ENCODE measurements at regions not wholly inside any gene's neighbourhood (a gene's known extent, or its start where the extent isn't known, plus 50 kb on each side); places are given as distances from the start of the nearest gene placed in this dataset.

- Histone ChIP-seq H3K9me3 (ENCODE audit: control insufficient read depth in 2 of 3, insufficient read depth in 1 of 3, low read length in 3 of 3) (no peaks in the 10 kb centered on the region), H3K27ac (ENCODE audit: low read depth in 2 of 2, low read length in 2 of 2) (no peak overlapping the region), H3K4me1 (ENCODE audit: control insufficient read depth in 2 of 3, insufficient read depth in 2 of 3, low read depth in 1 of 3, low read length in 3 of 3) (no peaks in the 10 kb centered on the region), H3K27me3 (ENCODE audit: control insufficient read depth, insufficient read depth, low read length) (no peaks in the 10 kb centered on the region), H3K9ac (ENCODE audit: low read length in 3 of 3) (no peak overlapping the region), H3K36me3 (ENCODE audit: control insufficient read depth in 2 of 3, insufficient read depth in 3 of 3, low read length in 3 of 3) (no peaks in the 10 kb centered on the region), H3K4me3 (ENCODE audit: low read length in 3 of 3) (no peak overlapping the region)
- intact Hi-C loops (cut with DNase I), result no loop called here
- no peak for FAIRE-seq
- TF ChIP-seq CTCF (IDR thresholded peaks at IDR 0.05; ENCODE audit: borderline replicate concordance, extremely low read depth, insufficient read depth), result no peak
- DNase-seq, result no peak
Measured at GRCh38 chr3:99330281-99330680, 308.1 kb upstream of the COL8A1 start.

- Histone ChIP-seq H3K9ac (ENCODE audit: low read length in 3 of 3) (no peak overlapping the region), H3K4me1 (ENCODE audit: control insufficient read depth in 2 of 3, insufficient read depth in 2 of 3, low read depth in 1 of 3, low read length in 3 of 3) (no peaks in the 10 kb centered on the region), H3K9me3 (ENCODE audit: control insufficient read depth in 2 of 3, insufficient read depth in 1 of 3, low read length in 3 of 3) (no peaks in the 10 kb centered on the region), H3K4me3 (ENCODE audit: low read length in 3 of 3) (no peak overlapping the region), H3K27ac (ENCODE audit: low read depth in 2 of 2, low read length in 2 of 2) (no peak overlapping the region), H3K27me3 (ENCODE audit: control insufficient read depth, insufficient read depth, low read length) (no peaks in the 10 kb centered on the region), H3K36me3 (ENCODE audit: control insufficient read depth in 2 of 3, insufficient read depth in 3 of 3, low read length in 3 of 3) (no peaks in the 10 kb centered on the region)
- no peak for TF ChIP-seq CTCF (IDR thresholded peaks at IDR 0.05; ENCODE audit: borderline replicate concordance, extremely low read depth, insufficient read depth)
- peak in 3 of 5 donors; percentile 26 to 56 (median 51) for DNase-seq
- intact Hi-C loops (cut with DNase I), result no loop called here
- FAIRE-seq, result no peak
Measured at GRCh38 chr3:99325402-99325801, 313.0 kb upstream of the COL8A1 start.

GRCh38 chr3:99324636-99325203, 313.7 kb upstream of the COL8A1 start:
- intact Hi-C loops (cut with DNase I), result no loop called here
- H3K9ac ChIP-seq (ENCODE audit: low read length in 3 of 3), result no peak overlapping the region
- no peaks in the 10 kb centered on the region for H3K4me1 ChIP-seq (ENCODE audit: control insufficient read depth in 2 of 3, insufficient read depth in 2 of 3, low read depth in 1 of 3, low read length in 3 of 3)
- FAIRE-seq (no peak), DNase-seq (peak in 2 of 5 donors; percentile 14 to 41)
- no peaks in the 10 kb centered on the region for H3K36me3 ChIP-seq (ENCODE audit: control insufficient read depth in 2 of 3, insufficient read depth in 3 of 3, low read length in 3 of 3)
- H3K27ac ChIP-seq (ENCODE audit: low read depth in 2 of 2, low read length in 2 of 2), result no peak overlapping the region
- TF ChIP-seq CTCF (IDR thresholded peaks at IDR 0.05; ENCODE audit: borderline replicate concordance, extremely low read depth, insufficient read depth), result no peak
- no peaks in the 10 kb centered on the region for H3K9me3 ChIP-seq (ENCODE audit: control insufficient read depth in 2 of 3, insufficient read depth in 1 of 3, low read length in 3 of 3)
- no peak overlapping the region for H3K4me3 ChIP-seq (ENCODE audit: low read length in 3 of 3)
- no peaks in the 10 kb centered on the region for H3K27me3 ChIP-seq (ENCODE audit: control insufficient read depth, insufficient read depth, low read length)

- FAIRE-seq (no peak), DNase-seq (no peak)
- Histone ChIP-seq H3K27ac (ENCODE audit: low read depth in 2 of 2, low read length in 2 of 2) (no peak overlapping the region), H3K27me3 (ENCODE audit: control insufficient read depth, insufficient read depth, low read length) (no peaks in the 10 kb centered on the region), H3K36me3 (ENCODE audit: control insufficient read depth in 2 of 3, insufficient read depth in 3 of 3, low read length in 3 of 3) (no peaks in the 10 kb centered on the region), H3K4me1 (ENCODE audit: control insufficient read depth in 2 of 3, insufficient read depth in 2 of 3, low read depth in 1 of 3, low read length in 3 of 3) (no peaks in the 10 kb centered on the region), H3K4me3 (ENCODE audit: low read length in 3 of 3) (no peak overlapping the region), H3K9me3 (ENCODE audit: control insufficient read depth in 2 of 3, insufficient read depth in 1 of 3, low read length in 3 of 3) (no peaks in the 10 kb centered on the region), H3K9ac (ENCODE audit: low read length in 3 of 3) (no peak overlapping the region)
- TF ChIP-seq CTCF (IDR thresholded peaks at IDR 0.05; ENCODE audit: borderline replicate concordance, extremely low read depth, insufficient read depth), result no peak
- intact Hi-C loops (cut with DNase I), result no loop called here
Measured at GRCh38 chr3:99323940-99324339, 314.5 kb upstream of the COL8A1 start.

Measured in kidney (tissue), 13 donors.